ENCODE measurements at regions not wholly inside any gene's neighbourhood (a gene's known extent, or its start where the extent isn't known, plus 50 kb on each side); places are given as distances from the start of the nearest gene placed in this dataset.

GRCh38 chr5:3948838-3949237, 353.2 kb downstream of the IRX1 start:
- TF ChIP-seq CTCF (IDR thresholded peaks at IDR 0.05) (no peak), POLR2A (IDR thresholded peaks at IDR 0.05) (no peak)
- 83 to 86% methylated on average over 4 of the region's 4 CpGs for WGBS, 2 donors
- DNase-seq (ENCODE audit: low spot score in 2 of 2), result no peak
- H3K4me3 ChIP-seq (ENCODE audit: low read depth, poor library complexity, severe bottlenecking), result no peak overlapping the region
- intact Hi-C loops (cut with DNase I; ENCODE audit: low total_unique reads), result no loop called here

GRCh38 chr5:3954199-3954598, 358.6 kb downstream of the IRX1 start:
- no peak for DNase-seq (ENCODE audit: low spot score in 2 of 2)
- intact Hi-C loops (cut with DNase I; ENCODE audit: low total_unique reads), result no loop called here
- WGBS, 2 donors, result 28 to 58% methylated on average over 3 of the region's 3 CpGs
- TF ChIP-seq POLR2A (IDR thresholded peaks at IDR 0.05) (no peak), CTCF (IDR thresholded peaks at IDR 0.05) (no peak)
- no peak overlapping the region for H3K4me3 ChIP-seq (ENCODE audit: low read depth, poor library complexity, severe bottlenecking)

- intact Hi-C loops (cut with DNase I; ENCODE audit: low total_unique reads), result loop anchor here (5.0 kb wide), 1 partner anchor 1423 kb away; no protein-coding TSS in a partner anchor
- TF ChIP-seq CTCF (IDR thresholded peaks at IDR 0.05) (no peak), POLR2A (IDR thresholded peaks at IDR 0.05) (no peak)
- no peak for DNase-seq (ENCODE audit: low spot score in 2 of 2)
- H3K4me3 ChIP-seq (ENCODE audit: low read depth, poor library complexity, severe bottlenecking), result no peak overlapping the region
- WGBS, 2 donors, result 74 to 77% methylated on average over 6 of the region's 6 CpGs
These were observed 359.0 kb downstream of the IRX1 start for GRCh38 chr5:3954633-3955032.

- intact Hi-C loops (cut with DNase I; ENCODE audit: low total_unique reads), result loop anchor here (5.0 kb wide), 1 partner anchor 1420 kb away; no protein-coding TSS in a partner anchor
- no peak for TF ChIP-seq POLR2A (IDR thresholded peaks at IDR 0.05)
- TF ChIP-seq CTCF (IDR thresholded peaks at IDR 0.05), result no peak
- 72 to 74% methylated on average over 7 of the region's 7 CpGs for WGBS, 2 donors
- no peak for DNase-seq (ENCODE audit: low spot score in 2 of 2)
- no peak overlapping the region for H3K4me3 ChIP-seq (ENCODE audit: low read depth, poor library complexity, severe bottlenecking)
These were observed 362.0 kb downstream of the IRX1 start for GRCh38 chr5:3957658-3958057.

GRCh38 chr5:3958389-3958788, 362.8 kb downstream of the IRX1 start:
- no peak for TF ChIP-seq POLR2A (IDR thresholded peaks at IDR 0.05)
- TF ChIP-seq CTCF (IDR thresholded peaks at IDR 0.05), result no peak
- no peak for DNase-seq (ENCODE audit: low spot score in 2 of 2)
- H3K4me3 ChIP-seq (ENCODE audit: low read depth, poor library complexity, severe bottlenecking), result no peak overlapping the region
- intact Hi-C loops (cut with DNase I; ENCODE audit: low total_unique reads), result loop anchor here (5.0 kb wide), 1 partner anchor 1419 kb away; no protein-coding TSS in a partner anchor
- WGBS, 2 donors, result 84 to 85% methylated on average over 6 of the region's 6 CpGs

GRCh38 chr5:3962113-3962512, 366.5 kb downstream of the IRX1 start:
- intact Hi-C loops (cut with DNase I; ENCODE audit: low total_unique reads), result no loop called here
- DNase-seq (ENCODE audit: low spot score in 2 of 2), result no peak
- no peak for TF ChIP-seq POLR2A (IDR thresholded peaks at IDR 0.05)
- 93% methylated on average over 19 of the region's 19 CpGs for WGBS, 2 donors
- H3K4me3 ChIP-seq (ENCODE audit: low read depth, poor library complexity, severe bottlenecking), result no peak overlapping the region
